Panc1 (cell line): ENCODE measurements at regions not wholly inside any gene's neighbourhood (a gene's known extent, or its start where the extent isn't known, plus 50 kb on each side); places are given as distances from the start of the nearest gene placed in this dataset.

Experiments used
- ATAC-seq: fragments of 200-7000 bp; cut with Tn5 transposase; 2 replicates; pipeline ENCODE4 v1.9.1; 2020; ENCODE audit warnings: mild to moderate bottlenecking, moderate library complexity
- BruUV-seq: library from RNA; stranded (reverse); fragments of 400-500 nt; replicated peaks from 2 replicates; lab custom pipeline; 2021; lab: Mats Ljungman, UMichigan
- CTCF ChIA-PET: fragments of 300-600 bp; sonication (Branson Sonifier 250); formaldehyde crosslinking; loops from one replicate; lab custom pipeline; 2022; ENCODE audit warnings: antibody characterized with exemption; lab: Charles Lee
- POLR2A ChIA-PET: fragments of 300-600 bp; sonication (Branson Sonifier 250); formaldehyde crosslinking; loops from one replicate; lab custom pipeline; 2022; ENCODE audit warnings: antibody characterized with exemption; lab: Charles Lee
- DNase-seq: peaks from one replicate; pipeline ENCODE4 v3.0.0-alpha.2; 2010; ENCODE audit warnings: low read depth, low spot score
- H3K27ac ChIP-seq: 2 replicates; pipeline ENCODE4 v1.5.1; 2011; ENCODE audit warnings: mild to moderate bottlenecking, low read length, inconsistent platforms
- H3K27me3 ChIP-seq: fragments of 200-500 bp; sonication (Bioruptor generic); 2 replicates; pipeline ENCODE4 v1.6.0; 2014; ENCODE audit warnings: low read length, inconsistent platforms; ENCODE audit not compliant: control insufficient read depth, insufficient read depth
- H3K36me3 ChIP-seq: fragments of 200-500 bp; sonication (Bioruptor generic); 2 replicates; pipeline ENCODE4 v1.5.1; 2014; ENCODE audit warnings: inconsistent platforms, mild to moderate bottlenecking, low read length, moderate library complexity; ENCODE audit not compliant: control insufficient read depth, insufficient read depth
- H3K4me1 ChIP-seq: 2 replicates; pipeline ENCODE4 v1.5.1; 2011; ENCODE audit warnings: inconsistent platforms, mild to moderate bottlenecking, low read length, moderate library complexity; ENCODE audit not compliant: control insufficient read depth, insufficient read depth
- H3K4me3 ChIP-seq, 2 experiments: 2 replicates each; pipeline ENCODE4 v1.5.1; 2011 to 2012; ENCODE audit warnings: low read depth in 2 of 2, low read length in 2 of 2, mild to moderate bottlenecking in 2 of 2, inconsistent platforms in 1 of 2, moderate library complexity in 1 of 2
- H3K9me3 ChIP-seq: fragments of 200-500 bp; sonication (Bioruptor generic); 2 replicates; pipeline ENCODE4 v1.5.1; 2014; ENCODE audit warnings: low read depth, mild to moderate bottlenecking, inconsistent platforms, low read length, moderate library complexity; ENCODE audit not compliant: control insufficient read depth, insufficient read depth
- POLR2AphosphoS5 ChIP-seq: IDR thresholded peaks from 2 replicates; pipeline ENCODE4 v1.6.1; 2012; ENCODE audit warnings: mild to moderate bottlenecking, low read depth, low read length, moderate library complexity
- SIN3A ChIP-seq: IDR thresholded peaks from 2 replicates; pipeline ENCODE4 v1.6.1; 2012; ENCODE audit warnings: low read depth, mild to moderate bottlenecking, low read length, moderate library complexity, borderline replicate concordance; ENCODE audit not compliant: insufficient read depth
- TCF7L2 ChIP-seq: IDR thresholded peaks from 2 replicates; pipeline ENCODE4 v1.6.1; 2011; ENCODE audit warnings: mild to moderate bottlenecking, low read depth, low read length, inconsistent platforms
- in situ Hi-C: cut with HindIII; loops from 2 replicates; pipeline ENCODE4 v1.10.0; 2016; ENCODE audit warnings: low sequenced_read_pairs, low pct_unique_long_range_greater_than_20kb
- intact Hi-C: fragments of 100-400 bp; cut with micrococcal nuclease; formaldehyde crosslinking; loops from one replicate; pipeline ENCODE4 v1.10.0; 2022; ENCODE audit not compliant: unreplicated experiment
- TF ChIP-seq, protein P1 (sequence below): fragments of 450-650 bp; IDR thresholded peaks from 2 replicates; pipeline ENCODE4 v1.5.1; 2017; ENCODE audit warnings: mild to moderate bottlenecking
- TF ChIP-seq, protein P2 (sequence below), 2 experiments: IDR thresholded peaks; 2 replicates each; pipeline ENCODE4 v1.6.1; 2011 to 2012; ENCODE audit warnings: low read depth in 2 of 2, control low read depth in 1 of 2, low read length in 1 of 2, mild to moderate bottlenecking in 1 of 2, moderate library complexity in 1 of 2; ENCODE audit not compliant: insufficient read depth in 1 of 2

DNA sequence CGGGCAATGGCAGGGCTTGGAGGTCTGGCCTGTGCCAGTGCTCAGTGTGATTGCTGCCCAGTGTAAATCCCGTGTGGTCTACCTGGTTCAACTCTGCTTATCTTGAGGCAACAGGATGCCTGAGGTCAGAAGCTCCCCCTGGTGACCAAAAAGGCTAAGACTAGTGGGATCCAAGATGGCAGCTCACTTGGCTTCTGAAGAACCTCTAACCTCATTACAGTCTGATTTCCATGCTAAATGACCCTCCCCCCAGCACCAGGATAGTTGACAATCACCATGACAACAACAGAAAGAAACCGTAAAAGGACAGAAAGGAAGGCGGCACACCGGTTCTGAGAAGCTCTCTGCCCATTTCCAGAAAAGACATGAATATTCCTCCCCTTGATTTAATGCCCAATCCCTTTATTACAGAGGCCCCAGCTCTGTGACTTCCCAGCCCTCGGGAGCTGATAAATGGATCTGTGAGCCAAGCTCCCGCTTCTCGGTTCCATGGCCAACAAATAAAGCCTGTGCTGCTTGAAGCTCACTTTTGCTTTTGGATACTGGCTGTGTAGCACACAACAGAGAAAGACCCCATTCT lies 398.4 kb downstream of the CTTN start:
- ChIA-PET CTCF (interaction anchor here (0.6 to 0.8 kb wide), 3 partner anchors 72 to 622 kb away, joined by 3 to 8 read pairs (median 5); no protein-coding TSS in a partner anchor), POLR2A (no interaction called here)
- Histone ChIP-seq H3K9me3 (peaks cover 10% of the 10 kb centered on the region; the same call in 1 of the 2 replicates), H3K27me3 (no peaks in the 10 kb centered on the region), H3K4me3 (no peak overlapping the region), H3K27ac (no peak overlapping the region), H3K36me3 (no peaks in the 10 kb centered on the region), H3K4me1 (no peaks in the 10 kb centered on the region)
- intact Hi-C loops, result no loop called here
- no TSS peak for BruUV-seq
- ATAC-seq (no peak), DNase-seq (no peak)
- in situ Hi-C loops, result no loop called here
- TF ChIP-seq, protein P1, sequence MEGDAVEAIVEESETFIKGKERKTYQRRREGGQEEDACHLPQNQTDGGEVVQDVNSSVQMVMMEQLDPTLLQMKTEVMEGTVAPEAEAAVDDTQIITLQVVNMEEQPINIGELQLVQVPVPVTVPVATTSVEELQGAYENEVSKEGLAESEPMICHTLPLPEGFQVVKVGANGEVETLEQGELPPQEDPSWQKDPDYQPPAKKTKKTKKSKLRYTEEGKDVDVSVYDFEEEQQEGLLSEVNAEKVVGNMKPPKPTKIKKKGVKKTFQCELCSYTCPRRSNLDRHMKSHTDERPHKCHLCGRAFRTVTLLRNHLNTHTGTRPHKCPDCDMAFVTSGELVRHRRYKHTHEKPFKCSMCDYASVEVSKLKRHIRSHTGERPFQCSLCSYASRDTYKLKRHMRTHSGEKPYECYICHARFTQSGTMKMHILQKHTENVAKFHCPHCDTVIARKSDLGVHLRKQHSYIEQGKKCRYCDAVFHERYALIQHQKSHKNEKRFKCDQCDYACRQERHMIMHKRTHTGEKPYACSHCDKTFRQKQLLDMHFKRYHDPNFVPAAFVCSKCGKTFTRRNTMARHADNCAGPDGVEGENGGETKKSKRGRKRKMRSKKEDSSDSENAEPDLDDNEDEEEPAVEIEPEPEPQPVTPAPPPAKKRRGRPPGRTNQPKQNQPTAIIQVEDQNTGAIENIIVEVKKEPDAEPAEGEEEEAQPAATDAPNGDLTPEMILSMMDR, result no peak

- POLR2A ChIA-PET, result no interaction called here
- ATAC-seq (no peak), DNase-seq (no peak)
- H3K36me3 ChIP-seq, result no peaks in the 10 kb centered on the region
- CTCF ChIA-PET, result interaction anchor here (0.7 kb wide), 1 partner anchor 43 kb away, joined by 3 read pairs; no protein-coding TSS in a partner anchor
- TF ChIP-seq, protein P2, sequence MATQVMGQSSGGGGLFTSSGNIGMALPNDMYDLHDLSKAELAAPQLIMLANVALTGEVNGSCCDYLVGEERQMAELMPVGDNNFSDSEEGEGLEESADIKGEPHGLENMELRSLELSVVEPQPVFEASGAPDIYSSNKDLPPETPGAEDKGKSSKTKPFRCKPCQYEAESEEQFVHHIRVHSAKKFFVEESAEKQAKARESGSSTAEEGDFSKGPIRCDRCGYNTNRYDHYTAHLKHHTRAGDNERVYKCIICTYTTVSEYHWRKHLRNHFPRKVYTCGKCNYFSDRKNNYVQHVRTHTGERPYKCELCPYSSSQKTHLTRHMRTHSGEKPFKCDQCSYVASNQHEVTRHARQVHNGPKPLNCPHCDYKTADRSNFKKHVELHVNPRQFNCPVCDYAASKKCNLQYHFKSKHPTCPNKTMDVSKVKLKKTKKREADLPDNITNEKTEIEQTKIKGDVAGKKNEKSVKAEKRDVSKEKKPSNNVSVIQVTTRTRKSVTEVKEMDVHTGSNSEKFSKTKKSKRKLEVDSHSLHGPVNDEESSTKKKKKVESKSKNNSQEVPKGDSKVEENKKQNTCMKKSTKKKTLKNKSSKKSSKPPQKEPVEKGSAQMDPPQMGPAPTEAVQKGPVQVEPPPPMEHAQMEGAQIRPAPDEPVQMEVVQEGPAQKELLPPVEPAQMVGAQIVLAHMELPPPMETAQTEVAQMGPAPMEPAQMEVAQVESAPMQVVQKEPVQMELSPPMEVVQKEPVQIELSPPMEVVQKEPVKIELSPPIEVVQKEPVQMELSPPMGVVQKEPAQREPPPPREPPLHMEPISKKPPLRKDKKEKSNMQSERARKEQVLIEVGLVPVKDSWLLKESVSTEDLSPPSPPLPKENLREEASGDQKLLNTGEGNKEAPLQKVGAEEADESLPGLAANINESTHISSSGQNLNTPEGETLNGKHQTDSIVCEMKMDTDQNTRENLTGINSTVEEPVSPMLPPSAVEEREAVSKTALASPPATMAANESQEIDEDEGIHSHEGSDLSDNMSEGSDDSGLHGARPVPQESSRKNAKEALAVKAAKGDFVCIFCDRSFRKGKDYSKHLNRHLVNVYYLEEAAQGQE (IDR thresholded peaks at IDR 0.05; ENCODE audit: insufficient read depth in 1 of 2, low read depth in 2 of 2, low read length in 1 of 2), result no peak
- TF ChIP-seq SIN3A, result no peak
- TF ChIP-seq TCF7L2, result no peak
- TF ChIP-seq POLR2AphosphoS5, result no peak
- TF ChIP-seq, protein P1, result no peak
- in situ Hi-C loops, result no loop called here
- intact Hi-C loops, result no loop called here
- no peak overlapping the region for H3K27ac ChIP-seq
- H3K27me3 ChIP-seq, result no peaks in the 10 kb centered on the region
- H3K9me3 ChIP-seq, result peaks cover 6% of the 10 kb centered on the region; the same call in 1 of the 2 replicates
- H3K4me3 ChIP-seq, result no peak overlapping the region
- no peaks in the 10 kb centered on the region for H3K4me1 ChIP-seq
- BruUV-seq, result no TSS peak
Observed at GRCh38 chr11:70798296-70798695, 400.0 kb downstream of the CTTN start.
